NB4 (cell line): ENCODE measurements at regions not wholly inside any gene's neighbourhood (a gene's known extent, or its start where the extent isn't known, plus 50 kb on each side); places are given as distances from the start of the nearest gene placed in this dataset.

ENCODE experiments used
- CTCF ChIP-seq: IDR thresholded peaks from one replicate; pipeline ENCODE4 v1.5.1; 2012; ENCODE audit warnings: low read depth, low read length
- MAX ChIP-seq: IDR thresholded peaks from 2 replicates; pipeline ENCODE4 v1.6.1; 2011; ENCODE audit warnings: low read depth, low read length
- MYC ChIP-seq: IDR thresholded peaks from 2 replicates; pipeline ENCODE4 v1.6.1; 2011; ENCODE audit warnings: low read depth, low read length
- POLR2A ChIP-seq: IDR thresholded peaks from 2 replicates; pipeline ENCODE4 v1.6.1; 2011; ENCODE audit warnings: mild to moderate bottlenecking; ENCODE audit not compliant: insufficient read length; ENCODE audit errors: extremely low read depth

- no peak for TF ChIP-seq CTCF
- no peak for TF ChIP-seq MAX
- no peak for TF ChIP-seq POLR2A
- no peak for TF ChIP-seq MYC
These were observed 90.9 kb upstream of the ZNF280D start for GRCh38 chr15:56824175-56824574.
